ENCODE measurements at regions not wholly inside any gene's neighbourhood (a gene's known extent, or its start where the extent isn't known, plus 50 kb on each side); places are given as distances from the start of the nearest gene placed in this dataset.

- POLR2A ChIA-PET: no interaction called here
These were observed 63.7 kb upstream of the TPM4 start for GRCh38 chr19:16012552-16012951.

GRCh38 chr19:16013181-16013850 is 63.0 kb upstream of the TPM4 start:
- H3K4me3 ChIP-seq (replicated peaks in 1 of 2; ENCODE audit: low read depth in 1 of 2, low read length in 2 of 2): no peak overlapping the region
- no peak overlapping the region for H2AFZ ChIP-seq (ENCODE audit: low read depth, low read length, poor library complexity, severe bottlenecking)
- no peaks in the 10 kb centered on the region for H3K4me1 ChIP-seq (ENCODE audit: control insufficient read depth in 1 of 2, insufficient read depth in 2 of 2, low read length in 2 of 2)
- no peaks in the 10 kb centered on the region for H3K27me3 ChIP-seq (ENCODE audit: insufficient read depth, low read length)
- no peak overlapping the region for H3K4me2 ChIP-seq (ENCODE audit: low read length)
- no peaks in the 10 kb centered on the region for H3K9me2 ChIP-seq (ENCODE audit: insufficient read depth)
- intact Hi-C loops (cut with micrococcal nuclease): no loop called here
- H3K36me3 ChIP-seq (ENCODE audit: control insufficient read depth in 1 of 2, insufficient read depth in 2 of 2, low read length in 2 of 2): no peaks in the 10 kb centered on the region
- ChIA-PET CTCF (no interaction called here), RAD21 (ENCODE audit: low non-redundant PET in 1 of 2, low total read pairs in 2 of 2, uncharacterized antibody in 2 of 2, unreplicated experiment in 2 of 2) (no interaction called here), POLR2A (no interaction called here)
- BruUV-seq (replicated peaks): no TSS peak
- no peaks in the 10 kb centered on the region for H3K79me2 ChIP-seq (ENCODE audit: insufficient read depth, low read length)
- no peaks in the 10 kb centered on the region for H4K20me1 ChIP-seq (ENCODE audit: insufficient read depth)
- H3K9ac ChIP-seq (ENCODE audit: low read length): no peak overlapping the region
- DNase-seq (ENCODE audit: low read depth, low spot score) (no peak), ATAC-seq (no peak)
- H3K9me3 ChIP-seq (ENCODE audit: control insufficient read depth in 1 of 2, insufficient read depth in 1 of 2, low read depth in 1 of 2, low read length in 2 of 2): no peaks in the 10 kb centered on the region
- H3K27ac ChIP-seq (ENCODE audit: low read depth, low read length): no peak overlapping the region
- TF ChIP-seq POLR2AphosphoS5 (IDR thresholded peaks at IDR 0.05; ENCODE audit: low read depth, low read length): no peak
- no peak for TF ChIP-seq EGR1 (IDR thresholded peaks at IDR 0.05; ENCODE audit: low read depth)
- TF ChIP-seq SIN3A (IDR thresholded peaks at IDR 0.05; ENCODE audit: low read depth): no peak
- no peak for TF ChIP-seq ELF1 (IDR thresholded peaks at IDR 0.05; ENCODE audit: borderline replicate concordance, low read depth)
- TF ChIP-seq SP1 (IDR thresholded peaks at IDR 0.05; ENCODE audit: low read depth): no peak

More at GRCh38 chr19:16012552-16012951, 63.7 kb upstream of the TPM4 start:
- ATAC-seq (no peak), DNase-seq (ENCODE audit: low read depth, low spot score) (no peak)
- CTCF ChIA-PET: no interaction called here
- RAD21 ChIA-PET (ENCODE audit: low non-redundant PET in 1 of 2, low total read pairs in 2 of 2, uncharacterized antibody in 2 of 2, unreplicated experiment in 2 of 2): no interaction called here
- Histone ChIP-seq H3K27me3 (ENCODE audit: insufficient read depth, low read length) (no peaks in the 10 kb centered on the region), H3K79me2 (ENCODE audit: insufficient read depth, low read length) (no peaks in the 10 kb centered on the region), H3K4me1 (ENCODE audit: control insufficient read depth in 1 of 2, insufficient read depth in 2 of 2, low read length in 2 of 2) (no peaks in the 10 kb centered on the region), H3K36me3 (ENCODE audit: control insufficient read depth in 1 of 2, insufficient read depth in 2 of 2, low read length in 2 of 2) (no peaks in the 10 kb centered on the region), H2AFZ (ENCODE audit: low read depth, low read length, poor library complexity, severe bottlenecking) (no peak overlapping the region), H4K20me1 (ENCODE audit: insufficient read depth) (no peaks in the 10 kb centered on the region), H3K4me2 (ENCODE audit: low read length) (no peak overlapping the region), H3K27ac (ENCODE audit: low read depth, low read length) (no peak overlapping the region), H3K9ac (ENCODE audit: low read length) (no peak overlapping the region), H3K4me3 (replicated peaks in 1 of 2; ENCODE audit: low read depth in 1 of 2, low read length in 2 of 2) (no peak overlapping the region), H3K9me3 (ENCODE audit: control insufficient read depth in 1 of 2, insufficient read depth in 1 of 2, low read depth in 1 of 2, low read length in 2 of 2) (no peaks in the 10 kb centered on the region), H3K9me2 (ENCODE audit: insufficient read depth) (no peaks in the 10 kb centered on the region)
- intact Hi-C loops (cut with micrococcal nuclease): no loop called here
- BruUV-seq (replicated peaks): no TSS peak
- no peak for TF ChIP-seq SIN3A (IDR thresholded peaks at IDR 0.05; ENCODE audit: low read depth)
- TF ChIP-seq EZH2 (IDR thresholded peaks at IDR 0.05): no peak
- no peak for TF ChIP-seq TCF7L2 (IDR thresholded peaks at IDR 0.05; ENCODE audit: borderline replicate concordance, extremely low read depth, insufficient read depth, insufficient read length)

All from HCT116 (cell line).